Spleen (tissue), 11 donors: ENCODE measurements at regions not wholly inside any gene's neighbourhood (a gene's known extent, or its start where the extent isn't known, plus 50 kb on each side); places are given as distances from the start of the nearest gene placed in this dataset.

Experiments
- DNase-seq: peaks from one replicate; pipeline ENCODE4 v3.0.0-alpha.2; 2020
- H3K27ac ChIP-seq, 8 donors: fragments of 200-600 bp; sonication (generic) in 7 of 8; 1 replicate in 4 of 8; 2 replicates in 4 of 8; pipeline versions ENCODE4 v1.5.0 to v1.8.0; 2016 to 2021; ENCODE audit warnings: inconsistent platforms in 4 of 8, mild to moderate bottlenecking in 4 of 8, moderate library complexity in 1 of 8
- H3K27me3 ChIP-seq, 7 donors: fragments of 200-600 bp; sonication (generic) in 6 of 7; replicated peaks in 1 of 7; 1 replicate in 4 of 7; 2 replicates in 3 of 7; pipeline versions ENCODE4 v1.5.0 to v1.8.0; 2016 to 2021; ENCODE audit warnings: inconsistent platforms in 3 of 7, mild to moderate bottlenecking in 1 of 7
- H3K36me3 ChIP-seq, 6 donors: fragments of 200-600 bp; sonication (generic) in 5 of 6; 1 replicate in 4 of 6; 2 replicates in 2 of 6; pipeline versions ENCODE4 v1.5.0 to v1.8.0; 2016 to 2021; ENCODE audit warnings: inconsistent platforms in 2 of 6
- H3K4me1 ChIP-seq, 6 donors: fragments of 200-600 bp; sonication (generic) in 5 of 6; 1 replicate in 3 of 6; 2 replicates in 3 of 6; pipeline versions ENCODE4 v1.5.0 to v1.8.0; 2016 to 2021; ENCODE audit warnings: inconsistent platforms in 3 of 6
- H3K4me3 ChIP-seq, 8 donors: fragments of 200-600 bp; sonication (generic) in 7 of 8; 1 replicate in 4 of 8; 2 replicates in 4 of 8; pipeline versions ENCODE4 v1.5.0 to v1.8.0; 2016 to 2021; ENCODE audit warnings: inconsistent platforms in 4 of 8, mild to moderate bottlenecking in 4 of 8, moderate library complexity in 2 of 8
- H3K9me3 ChIP-seq, 8 donors: fragments of 200-600 bp; sonication (generic) in 7 of 8; 1 replicate in 4 of 8; 2 replicates in 4 of 8; pipeline versions ENCODE4 v1.5.0 to v1.8.0; 2016 to 2021; ENCODE audit warnings: inconsistent platforms in 4 of 8
- POLR2A ChIP-seq, 3 donors: fragments of 450-650 bp; IDR thresholded peaks; one replicate each; pipeline ENCODE4 v1.5.1; 2017; ENCODE audit warnings: antibody characterized with exemption in 3 of 3, mild to moderate bottlenecking in 1 of 3
- POLR2AphosphoS5 ChIP-seq, 3 donors: sonication (generic); formaldehyde crosslinking; IDR thresholded peaks; one replicate each; pipeline ENCODE4 v1.5.1; 2017; ENCODE audit warnings: antibody characterized with exemption in 3 of 3
- WGBS, 5 donors: extraction: QIAGEN DNeasy Blood & Tissue Kit in 3 of 5; methylation state at CpG; one replicate each; pipeline versions ENCODE4 v1.1.5 to v1.1.7; 2013 to 2018; 5-methylcytosine and 5-hydroxymethylcytosine counted together
- intact Hi-C: fragments of 100-400 bp; cut with DNase I; formaldehyde crosslinking; loops from one replicate; pipeline ENCODE4 v1.15.0; 2023; ENCODE audit warnings: low total_unique reads
- TF ChIP-seq, protein P1 (sequence below), 11 experiments: fragments of 200-600 bp in 7 of 11; fragments of 450-650 bp in 4 of 11; sonication (generic) in 4 of 11; IDR thresholded peaks in 8 of 11; conservative IDR thresholded peaks in 3 of 11; 1 replicate in 7 of 11; 2 replicates in 4 of 11; pipeline versions ENCODE4 v1.4.0 to v1.8.0; 2016 to 2021; ENCODE audit warnings: antibody characterized with exemption in 11 of 11, inconsistent platforms in 4 of 11, mild to moderate bottlenecking in 1 of 11
- donor health status: healthy with polysubstance abuse.
- donor health status: DM: no; HTN: no; CAD: no; lungs with moderate emphysema.
- donor health status: DM: no; HTN: no; CAD: no.
- donor health status: Bipolar disorder and iron deficiency.
- donor health status: healthy.
- donor health status: DM: no; HTN: no; CAD: no.
- donor health status: DM: yes; HTN: yes; CAD: no.

DNA sequence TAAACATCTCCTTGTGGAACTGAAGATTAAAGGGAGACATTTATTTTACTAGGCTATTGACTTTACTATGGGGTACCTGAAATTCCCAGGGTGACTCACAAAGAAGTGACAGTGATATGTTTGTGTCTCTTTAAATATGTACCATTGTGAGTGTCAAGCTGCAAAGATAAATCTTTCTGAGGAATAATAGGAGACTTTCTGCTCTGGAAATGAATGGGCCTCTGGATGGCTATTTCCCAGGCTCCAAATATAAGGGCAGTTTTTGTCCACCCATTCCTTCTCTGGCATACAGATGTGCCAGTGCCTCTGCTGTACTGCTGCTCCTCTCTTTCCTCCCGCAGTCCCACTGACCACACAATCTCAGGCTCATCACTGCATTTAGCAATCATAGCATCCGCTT, 586.4 kb upstream of the CNTNAP5 start:
- intact Hi-C loops, result no loop called here
- H3K4me1 ChIP-seq, result no peaks in the 10 kb centered on the region
- H3K9me3 ChIP-seq, result peaks cover 0 to 12% (median 0%) of the 10 kb centered on the region in 8 donors
- H3K4me3 ChIP-seq, result no peak overlapping the region
- no peaks in the 10 kb centered on the region for H3K27me3 ChIP-seq
- TF ChIP-seq POLR2AphosphoS5 (IDR thresholded peaks at IDR 0.05), result no peak
- TF ChIP-seq, protein P1, sequence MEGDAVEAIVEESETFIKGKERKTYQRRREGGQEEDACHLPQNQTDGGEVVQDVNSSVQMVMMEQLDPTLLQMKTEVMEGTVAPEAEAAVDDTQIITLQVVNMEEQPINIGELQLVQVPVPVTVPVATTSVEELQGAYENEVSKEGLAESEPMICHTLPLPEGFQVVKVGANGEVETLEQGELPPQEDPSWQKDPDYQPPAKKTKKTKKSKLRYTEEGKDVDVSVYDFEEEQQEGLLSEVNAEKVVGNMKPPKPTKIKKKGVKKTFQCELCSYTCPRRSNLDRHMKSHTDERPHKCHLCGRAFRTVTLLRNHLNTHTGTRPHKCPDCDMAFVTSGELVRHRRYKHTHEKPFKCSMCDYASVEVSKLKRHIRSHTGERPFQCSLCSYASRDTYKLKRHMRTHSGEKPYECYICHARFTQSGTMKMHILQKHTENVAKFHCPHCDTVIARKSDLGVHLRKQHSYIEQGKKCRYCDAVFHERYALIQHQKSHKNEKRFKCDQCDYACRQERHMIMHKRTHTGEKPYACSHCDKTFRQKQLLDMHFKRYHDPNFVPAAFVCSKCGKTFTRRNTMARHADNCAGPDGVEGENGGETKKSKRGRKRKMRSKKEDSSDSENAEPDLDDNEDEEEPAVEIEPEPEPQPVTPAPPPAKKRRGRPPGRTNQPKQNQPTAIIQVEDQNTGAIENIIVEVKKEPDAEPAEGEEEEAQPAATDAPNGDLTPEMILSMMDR (IDR thresholded peaks at IDR 0.05 in 8 of 11, conservative IDR thresholded peaks at IDR 0.05 in 3 of 11), result no peak
- no peak for TF ChIP-seq POLR2A (IDR thresholded peaks at IDR 0.05)
- no peak for DNase-seq
- H3K27ac ChIP-seq, result no peak overlapping the region
- 90 to 94% (median 94%) methylated on average over 2 of the region's 2 CpGs for WGBS, 5 donors
- no peaks in the 10 kb centered on the region for H3K36me3 ChIP-seq

DNA sequence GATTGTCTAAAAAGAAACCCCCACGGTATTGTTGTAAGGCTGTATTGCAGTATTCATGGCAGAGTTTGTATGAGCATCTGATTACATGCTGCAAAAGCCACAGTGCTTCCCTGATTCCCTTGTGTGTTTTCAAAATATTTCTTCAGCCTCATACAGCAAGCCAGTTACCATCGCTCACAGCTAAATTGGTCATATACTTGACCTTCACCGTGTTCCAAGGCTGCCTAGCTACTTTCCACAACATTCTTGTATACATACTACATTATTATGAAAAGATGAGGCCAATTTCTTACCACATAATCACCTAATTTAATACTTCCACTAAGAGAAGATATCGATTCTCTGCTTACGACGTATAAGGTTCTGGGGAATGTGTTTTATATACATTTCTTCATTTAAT, 576.3 kb upstream of the CNTNAP5 start:
- Histone ChIP-seq H3K27ac (no peak overlapping the region), H3K9me3 (peaks cover 0 to 6% (median 0%) of the 10 kb centered on the region in 8 donors), H3K4me3 (no peak overlapping the region), H3K36me3 (no peaks in the 10 kb centered on the region), H3K27me3 (no peaks in the 10 kb centered on the region), H3K4me1 (peaks cover 0 to 4% (median 0%) of the 10 kb centered on the region in 6 donors)
- intact Hi-C loops, result no loop called here
- TF ChIP-seq, protein P1 (IDR thresholded peaks at IDR 0.05 in 8 of 11, conservative IDR thresholded peaks at IDR 0.05 in 3 of 11), result no peak
- TF ChIP-seq POLR2A (IDR thresholded peaks at IDR 0.05), result no peak
- TF ChIP-seq POLR2AphosphoS5 (IDR thresholded peaks at IDR 0.05), result no peak
- no peak for DNase-seq
- 72 to 88% (median 81%) methylated on average over 6 of the region's 6 CpGs for WGBS, 5 donors

DNA sequence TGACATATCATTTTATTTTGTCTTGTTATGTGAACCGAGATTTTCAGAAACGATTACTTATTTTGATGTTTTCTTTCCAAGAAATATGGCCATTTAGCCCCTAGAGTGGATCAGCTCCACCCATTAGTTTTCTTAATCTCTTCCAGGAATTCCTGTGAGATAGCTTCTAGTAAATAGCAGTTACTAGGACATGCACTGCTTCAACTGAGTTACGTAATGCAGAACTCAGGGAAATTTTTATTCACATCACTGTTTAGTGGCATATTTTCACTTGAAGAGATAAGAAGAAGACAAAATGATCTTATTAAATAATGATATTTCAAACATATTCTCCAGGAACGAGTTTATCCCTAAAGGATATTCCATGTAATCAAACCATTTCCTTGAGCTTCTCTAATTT, 573.5 kb upstream of the CNTNAP5 start:
- Histone ChIP-seq H3K27ac (no peak overlapping the region), H3K27me3 (no peaks in the 10 kb centered on the region), H3K9me3 (peaks cover 0 to 8% (median 0%) of the 10 kb centered on the region in 8 donors), H3K4me1 (peaks cover 0 to 4% (median 0%) of the 10 kb centered on the region in 6 donors), H3K4me3 (no peak overlapping the region), H3K36me3 (no peaks in the 10 kb centered on the region)
- 50 to 71% (median 62%) methylated on average over 4 of the region's 4 CpGs for WGBS, 5 donors
- TF ChIP-seq, protein P1 (IDR thresholded peaks at IDR 0.05 in 8 of 11, conservative IDR thresholded peaks at IDR 0.05 in 3 of 11), result no peak
- TF ChIP-seq POLR2AphosphoS5 (IDR thresholded peaks at IDR 0.05) (no peak), POLR2A (IDR thresholded peaks at IDR 0.05) (no peak)
- DNase-seq, result no peak
- intact Hi-C loops, result no loop called here

DNA sequence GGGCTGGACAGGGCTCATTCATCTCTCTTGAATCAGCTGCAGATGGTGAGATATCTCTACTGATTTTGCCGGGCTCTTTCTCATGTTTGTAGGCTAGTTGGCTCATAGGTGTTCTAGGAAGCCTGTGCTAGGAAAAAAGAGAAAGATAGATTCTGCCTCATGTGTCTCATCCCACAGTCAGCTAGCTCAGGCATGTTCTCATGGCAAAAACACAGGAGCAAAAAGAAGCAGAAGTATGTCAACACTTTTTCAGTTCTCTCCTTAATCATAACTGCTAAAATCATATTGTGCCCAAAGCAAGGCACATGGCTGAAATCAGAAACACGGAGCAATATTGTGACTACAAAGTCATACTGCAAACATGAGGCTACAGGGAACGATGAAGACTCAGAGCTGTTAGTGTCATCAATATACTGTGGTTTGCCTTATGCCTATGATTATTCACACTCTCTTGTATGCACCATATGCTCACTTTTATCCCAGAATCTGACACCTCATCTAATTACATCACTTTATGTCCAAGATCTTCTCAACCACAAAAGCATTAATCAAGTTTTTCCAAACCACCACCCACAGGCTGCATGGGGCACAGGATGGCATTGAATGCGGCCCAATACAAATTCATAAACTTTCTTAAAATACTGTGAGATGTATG, 571.9 kb upstream of the CNTNAP5 start:
- H3K36me3 ChIP-seq, result no peaks in the 10 kb centered on the region
- TF ChIP-seq, protein P1 (IDR thresholded peaks at IDR 0.05 in 8 of 11, conservative IDR thresholded peaks at IDR 0.05 in 3 of 11), result no peak
- TF ChIP-seq POLR2A (IDR thresholded peaks at IDR 0.05), result no peak
- TF ChIP-seq POLR2AphosphoS5 (IDR thresholded peaks at IDR 0.05), result no peak
- no peak overlapping the region for H3K4me3 ChIP-seq
- no peak overlapping the region for H3K27ac ChIP-seq
- intact Hi-C loops, result no loop called here
- no peaks in the 10 kb centered on the region for H3K27me3 ChIP-seq
- peaks cover 0 to 4% (median 0%) of the 10 kb centered on the region in 6 donors for H3K4me1 ChIP-seq
- peaks cover 0 to 11% (median 0%) of the 10 kb centered on the region in 8 donors for H3K9me3 ChIP-seq
- DNase-seq, result no peak
- 82 to 90% (median 85%) methylated on average over 4 of the region's 4 CpGs for WGBS, 5 donors
